ENCODE measurements at regions not wholly inside any gene's neighbourhood (a gene's known extent, or its start where the extent isn't known, plus 50 kb on each side); places are given as distances from the start of the nearest gene placed in this dataset.

DNA sequence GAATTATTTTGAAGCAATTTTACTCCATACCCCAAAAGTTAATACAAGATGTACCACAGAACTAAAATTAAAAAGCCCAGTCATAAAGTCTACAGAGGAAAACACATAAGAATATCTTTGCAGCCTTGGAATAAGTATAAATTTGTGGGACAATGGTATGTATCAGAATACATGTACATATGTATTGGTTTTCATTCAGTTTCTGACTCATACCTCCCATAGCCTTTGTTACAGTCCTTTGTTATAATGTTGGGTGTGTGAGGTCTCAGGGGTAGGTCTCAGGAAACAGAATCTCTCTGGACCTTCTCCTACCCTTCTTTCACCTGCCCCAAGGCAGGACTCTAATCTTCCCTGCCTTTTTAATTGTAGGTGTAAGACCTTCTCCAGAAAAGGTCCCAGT is 1370.7 kb upstream of the CDH2 start:
- H3K4me3 ChIP-seq (ENCODE audit: low read depth, low read length) = no peak overlapping the region
- TF ChIP-seq, protein P1, sequence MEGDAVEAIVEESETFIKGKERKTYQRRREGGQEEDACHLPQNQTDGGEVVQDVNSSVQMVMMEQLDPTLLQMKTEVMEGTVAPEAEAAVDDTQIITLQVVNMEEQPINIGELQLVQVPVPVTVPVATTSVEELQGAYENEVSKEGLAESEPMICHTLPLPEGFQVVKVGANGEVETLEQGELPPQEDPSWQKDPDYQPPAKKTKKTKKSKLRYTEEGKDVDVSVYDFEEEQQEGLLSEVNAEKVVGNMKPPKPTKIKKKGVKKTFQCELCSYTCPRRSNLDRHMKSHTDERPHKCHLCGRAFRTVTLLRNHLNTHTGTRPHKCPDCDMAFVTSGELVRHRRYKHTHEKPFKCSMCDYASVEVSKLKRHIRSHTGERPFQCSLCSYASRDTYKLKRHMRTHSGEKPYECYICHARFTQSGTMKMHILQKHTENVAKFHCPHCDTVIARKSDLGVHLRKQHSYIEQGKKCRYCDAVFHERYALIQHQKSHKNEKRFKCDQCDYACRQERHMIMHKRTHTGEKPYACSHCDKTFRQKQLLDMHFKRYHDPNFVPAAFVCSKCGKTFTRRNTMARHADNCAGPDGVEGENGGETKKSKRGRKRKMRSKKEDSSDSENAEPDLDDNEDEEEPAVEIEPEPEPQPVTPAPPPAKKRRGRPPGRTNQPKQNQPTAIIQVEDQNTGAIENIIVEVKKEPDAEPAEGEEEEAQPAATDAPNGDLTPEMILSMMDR (IDR thresholded peaks at IDR 0.05; ENCODE audit: borderline replicate concordance, insufficient read depth, low read depth, low read length) = no peak

DNA sequence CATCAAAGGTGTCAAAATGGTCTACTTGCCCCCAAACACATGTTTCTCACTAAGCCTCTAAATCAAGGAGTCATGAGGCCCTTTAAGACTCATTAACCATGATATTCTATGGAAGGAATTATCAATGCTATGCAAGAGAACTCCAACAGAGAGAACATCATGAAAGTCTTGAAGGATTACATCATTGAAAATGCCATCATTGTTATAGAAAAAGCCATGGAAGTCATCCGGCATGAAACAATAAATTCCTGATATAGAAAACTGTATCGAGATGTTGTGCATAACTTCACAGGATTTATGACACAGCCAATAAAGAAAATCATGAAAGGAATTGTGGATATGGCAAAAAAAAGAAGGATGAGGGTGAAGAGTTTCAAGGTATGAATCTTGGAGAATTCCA is 1363.6 kb upstream of the CDH2 start:
- TF ChIP-seq, protein P1 (IDR thresholded peaks at IDR 0.05; ENCODE audit: borderline replicate concordance, insufficient read depth, low read depth, low read length) = no peak
- no peak overlapping the region for H3K4me3 ChIP-seq (ENCODE audit: low read depth, low read length)

DNA sequence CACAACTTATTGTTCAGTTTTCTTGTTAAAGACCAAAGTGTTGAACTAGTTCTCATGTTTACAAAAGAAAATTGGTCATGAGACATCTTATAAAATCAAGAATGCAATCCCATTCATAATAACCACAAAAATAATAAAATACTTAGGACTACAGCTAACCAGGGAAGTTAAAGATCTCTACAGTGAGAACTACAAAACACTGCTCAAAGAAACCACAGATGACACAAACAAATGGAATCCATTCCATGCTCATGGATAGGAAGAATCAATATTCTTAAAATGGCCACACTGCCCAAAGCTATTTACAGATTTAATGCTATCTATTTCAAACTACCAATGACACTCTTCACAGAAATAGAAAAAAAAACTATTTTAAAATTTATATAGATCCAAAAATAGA is 1354.8 kb upstream of the CDH2 start:
- TF ChIP-seq, protein P1 (IDR thresholded peaks at IDR 0.05; ENCODE audit: borderline replicate concordance, insufficient read depth, low read depth, low read length) = no peak
- no peak overlapping the region for H3K4me3 ChIP-seq (ENCODE audit: low read depth, low read length)

DNA sequence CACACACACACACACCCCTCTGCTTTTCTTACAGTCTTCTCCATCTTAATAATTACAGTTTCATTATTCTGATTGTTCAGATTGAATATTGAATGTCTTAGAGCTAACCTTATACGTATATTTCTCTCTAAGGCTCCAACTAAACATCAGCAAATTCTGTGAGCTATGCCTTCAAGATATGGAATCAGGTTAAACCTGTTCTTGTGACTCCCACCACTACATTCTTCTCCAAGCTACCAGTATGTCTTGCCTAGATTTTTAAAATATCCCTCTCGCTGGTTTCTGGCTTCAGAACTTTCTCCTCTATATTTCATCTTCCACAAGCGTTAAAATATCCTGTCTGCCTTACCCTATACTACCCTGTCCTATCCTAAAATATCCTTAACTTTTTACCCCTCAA is 1346.4 kb upstream of the CDH2 start:
- TF ChIP-seq, protein P1 (IDR thresholded peaks at IDR 0.05; ENCODE audit: borderline replicate concordance, insufficient read depth, low read depth, low read length) = no peak
- no peak overlapping the region for H3K4me3 ChIP-seq (ENCODE audit: low read depth, low read length)

DNA sequence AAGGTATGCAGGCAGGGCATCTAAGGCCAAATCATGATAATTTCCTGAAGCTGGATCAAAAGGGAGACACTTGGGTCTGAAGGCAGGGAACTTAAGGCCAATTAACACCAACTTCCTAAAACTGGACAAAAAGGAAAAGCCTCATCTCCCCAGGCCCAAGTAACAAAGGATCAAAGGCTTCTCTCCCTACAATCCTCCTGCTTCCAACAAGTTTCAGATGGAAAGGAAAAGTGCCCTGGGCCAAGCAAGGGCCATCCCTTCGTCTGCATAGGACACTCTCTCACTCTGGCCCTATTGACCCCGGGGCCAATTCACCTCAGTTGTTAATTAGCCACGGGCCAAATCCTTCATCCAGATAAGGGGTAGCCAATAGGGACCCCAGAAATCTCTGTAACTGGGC is 1335.8 kb upstream of the CDH2 start:
- H3K4me3 ChIP-seq (ENCODE audit: low read depth, low read length) = no peak overlapping the region
- TF ChIP-seq, protein P1 (IDR thresholded peaks at IDR 0.05; ENCODE audit: borderline replicate concordance, insufficient read depth, low read depth, low read length) = no peak

DNA sequence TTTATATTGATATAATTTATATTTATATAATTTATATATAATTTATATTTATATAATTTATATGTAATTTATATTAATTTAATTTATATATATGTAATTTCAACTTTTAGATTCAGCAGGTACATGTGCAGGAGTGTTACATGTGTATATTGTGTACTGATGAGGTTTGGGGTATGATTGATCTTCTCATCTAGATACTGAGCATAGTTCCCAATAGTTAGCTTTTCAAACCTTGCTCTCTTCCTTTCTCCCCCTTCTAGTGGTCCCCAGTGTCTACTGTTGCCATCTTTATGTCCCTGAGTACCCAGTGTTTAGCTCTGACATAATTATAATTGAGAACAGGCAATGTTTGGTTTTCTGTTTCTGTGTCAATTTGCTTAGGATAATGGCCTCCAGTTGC is 1335.3 kb upstream of the CDH2 start:
- TF ChIP-seq, protein P1 (IDR thresholded peaks at IDR 0.05; ENCODE audit: borderline replicate concordance, insufficient read depth, low read depth, low read length) = no peak
- no peak overlapping the region for H3K4me3 ChIP-seq (ENCODE audit: low read depth, low read length)

DNA sequence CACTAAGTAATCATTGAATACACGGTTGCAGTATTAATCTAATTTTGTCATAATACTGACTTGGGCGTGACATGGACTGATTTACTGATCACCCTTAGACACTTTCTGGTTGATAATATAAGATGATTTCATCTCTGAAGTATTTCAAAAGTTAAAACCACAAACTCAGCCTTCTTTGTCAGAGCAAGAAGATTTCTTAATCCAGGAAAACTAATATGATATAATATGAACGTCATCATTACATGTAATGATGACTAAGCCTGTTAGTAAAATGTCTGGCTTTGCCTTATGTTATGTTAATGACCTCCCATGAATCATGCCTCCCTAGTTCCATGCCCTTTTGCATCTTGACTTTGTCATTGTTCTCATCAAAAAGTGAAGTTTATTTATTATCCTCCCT is 1325.0 kb upstream of the CDH2 start:
- TF ChIP-seq, protein P1 (IDR thresholded peaks at IDR 0.05; ENCODE audit: borderline replicate concordance, insufficient read depth, low read depth, low read length) = no peak
- no peak overlapping the region for H3K4me3 ChIP-seq (ENCODE audit: low read depth, low read length)

Measured in GM12875 (cell line).